ENCODE measurements at regions not wholly inside any gene's neighbourhood (a gene's known extent, or its start where the extent isn't known, plus 50 kb on each side); places are given as distances from the start of the nearest gene placed in this dataset.
"Not testable (repeated sequence)": the region's sequence is repeated elsewhere in the genome, so short reads cannot be mapped to it uniquely, and the experiment has no call there.

- DNase-seq (ENCODE audit: low read depth) = no peak
- no peak for TF ChIP-seq CTCF (IDR thresholded peaks at IDR 0.05; ENCODE audit: control insufficient read depth, extremely low read depth, insufficient read depth)
These were observed 109.6 kb upstream of the NGF start for GRCh38 chr1:115447672-115448071.

GRCh38 chr1:115445090-115445489, 107.0 kb upstream of the NGF start:
- TF ChIP-seq CTCF (IDR thresholded peaks at IDR 0.05; ENCODE audit: control insufficient read depth, extremely low read depth, insufficient read depth) = no peak
- DNase-seq (ENCODE audit: low read depth) = no peak
- no peak overlapping the region for H3K4me3 ChIP-seq (ENCODE audit: low read depth, low read length)

More at GRCh38 chr1:115447672-115448071, 109.6 kb upstream of the NGF start:
- H3K4me3 ChIP-seq (ENCODE audit: low read depth, low read length) = no peak overlapping the region

GRCh38 chr1:115440733-115441132, 102.7 kb upstream of the NGF start:
- no peak overlapping the region for H3K4me3 ChIP-seq (ENCODE audit: low read depth, low read length)
- no peak for DNase-seq (ENCODE audit: low read depth)
- no peak for TF ChIP-seq CTCF (IDR thresholded peaks at IDR 0.05; ENCODE audit: control insufficient read depth, extremely low read depth, insufficient read depth)

- DNase-seq (ENCODE audit: low read depth); H3K4me3 ChIP-seq (ENCODE audit: low read depth, low read length): not testable (repeated sequence)
These were observed 101.5 kb upstream of the NGF start for GRCh38 chr1:115439520-115439919.

GRCh38 chr1:115437196-115437595, 99.1 kb upstream of the NGF start:
- DNase-seq (ENCODE audit: low read depth) = no peak
- no peak overlapping the region for H3K4me3 ChIP-seq (ENCODE audit: low read depth, low read length)
- TF ChIP-seq CTCF (IDR thresholded peaks at IDR 0.05; ENCODE audit: control insufficient read depth, extremely low read depth, insufficient read depth) = no peak

GRCh38 chr1:115436596-115436995, 98.5 kb upstream of the NGF start:
- TF ChIP-seq CTCF (IDR thresholded peaks at IDR 0.05; ENCODE audit: control insufficient read depth, extremely low read depth, insufficient read depth) = no peak
- H3K4me3 ChIP-seq (ENCODE audit: low read depth, low read length) = no peak overlapping the region
- DNase-seq (ENCODE audit: low read depth) = no peak

- DNase-seq (ENCODE audit: low read depth) = no peak
- no peak overlapping the region for H3K4me3 ChIP-seq (ENCODE audit: low read depth, low read length)
- no peak for TF ChIP-seq CTCF (IDR thresholded peaks at IDR 0.05; ENCODE audit: control insufficient read depth, extremely low read depth, insufficient read depth)
These were observed 95.4 kb upstream of the NGF start for GRCh38 chr1:115433483-115433882.
